ENCODE measurements at regions not wholly inside any gene's neighbourhood (a gene's known extent, or its start where the extent isn't known, plus 50 kb on each side); places are given as distances from the start of the nearest gene placed in this dataset.
"Not testable (repeated sequence)": the region's sequence is repeated elsewhere in the genome, so short reads cannot be mapped to it uniquely, and the experiment has no call there.

GRCh38 chr6:27168108-27168507 lies 79.4 kb upstream of the PRSS16 start:
- DNase-seq: no peak

GRCh38 chr6:27168586-27169443 lies 78.7 kb upstream of the PRSS16 start:
- no peak for DNase-seq

- not testable (repeated sequence) for DNase-seq
Measured at GRCh38 chr6:27172524-27173231, 74.8 kb upstream of the PRSS16 start.

DNA sequence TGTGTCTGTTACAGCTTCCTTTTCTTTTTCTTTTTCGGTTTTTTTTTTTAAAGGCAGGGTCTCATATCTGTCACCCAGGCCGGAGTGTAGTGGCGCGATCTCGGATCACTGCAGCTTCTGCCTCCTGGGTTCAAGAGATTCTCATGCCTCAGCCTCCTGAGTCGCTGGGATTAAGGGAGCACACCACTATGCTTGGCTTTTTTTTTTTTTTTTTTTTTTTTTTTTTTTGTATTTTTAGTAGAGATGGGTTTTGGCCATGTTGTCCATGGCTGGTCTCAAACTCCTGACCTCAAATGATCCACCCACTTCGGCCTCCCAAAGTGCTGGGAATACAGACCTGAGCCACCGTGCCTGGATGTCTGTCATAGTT lies 74.3 kb upstream of the PRSS16 start:
- DNase-seq: not testable (repeated sequence)

- DNase-seq: no peak
Measured at GRCh38 chr6:27174958-27175357, 72.5 kb upstream of the PRSS16 start.

- DNase-seq: no peak
Measured at GRCh38 chr6:27176096-27176495, 71.4 kb upstream of the PRSS16 start.

- peak; percentile 72 for DNase-seq
Measured at GRCh38 chr6:27176523-27177484, 70.7 kb upstream of the PRSS16 start.

GRCh38 chr6:27177485-27178406 lies 69.8 kb upstream of the PRSS16 start:
- DNase-seq: peak; percentile 72

- no peak for DNase-seq
Measured at GRCh38 chr6:27178407-27178730, 69.1 kb upstream of the PRSS16 start.

DNA sequence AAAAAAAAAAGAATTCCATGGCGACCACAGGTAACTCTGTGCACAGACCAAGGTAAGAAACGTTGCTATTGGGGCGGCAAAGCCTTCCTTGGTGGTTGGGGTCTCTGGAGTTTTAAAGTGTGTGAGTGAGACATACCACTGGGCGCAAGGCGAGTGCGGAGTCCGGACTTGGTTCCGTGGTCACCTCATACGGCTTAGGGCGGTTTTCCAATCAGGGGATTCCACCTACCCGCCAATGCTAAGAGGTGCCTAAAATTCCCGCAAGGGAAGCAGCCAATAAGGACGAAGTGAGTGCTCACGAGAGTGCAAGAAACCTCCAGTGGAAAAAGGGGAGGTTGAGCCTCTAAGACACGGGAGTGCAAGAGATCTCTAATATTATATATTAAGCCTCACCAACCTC lies 68.6 kb upstream of the PRSS16 start:
- no peak for DNase-seq

- DNase-seq: no peak
Measured at GRCh38 chr6:27183060-27183832, 64.3 kb upstream of the PRSS16 start.

DNA sequence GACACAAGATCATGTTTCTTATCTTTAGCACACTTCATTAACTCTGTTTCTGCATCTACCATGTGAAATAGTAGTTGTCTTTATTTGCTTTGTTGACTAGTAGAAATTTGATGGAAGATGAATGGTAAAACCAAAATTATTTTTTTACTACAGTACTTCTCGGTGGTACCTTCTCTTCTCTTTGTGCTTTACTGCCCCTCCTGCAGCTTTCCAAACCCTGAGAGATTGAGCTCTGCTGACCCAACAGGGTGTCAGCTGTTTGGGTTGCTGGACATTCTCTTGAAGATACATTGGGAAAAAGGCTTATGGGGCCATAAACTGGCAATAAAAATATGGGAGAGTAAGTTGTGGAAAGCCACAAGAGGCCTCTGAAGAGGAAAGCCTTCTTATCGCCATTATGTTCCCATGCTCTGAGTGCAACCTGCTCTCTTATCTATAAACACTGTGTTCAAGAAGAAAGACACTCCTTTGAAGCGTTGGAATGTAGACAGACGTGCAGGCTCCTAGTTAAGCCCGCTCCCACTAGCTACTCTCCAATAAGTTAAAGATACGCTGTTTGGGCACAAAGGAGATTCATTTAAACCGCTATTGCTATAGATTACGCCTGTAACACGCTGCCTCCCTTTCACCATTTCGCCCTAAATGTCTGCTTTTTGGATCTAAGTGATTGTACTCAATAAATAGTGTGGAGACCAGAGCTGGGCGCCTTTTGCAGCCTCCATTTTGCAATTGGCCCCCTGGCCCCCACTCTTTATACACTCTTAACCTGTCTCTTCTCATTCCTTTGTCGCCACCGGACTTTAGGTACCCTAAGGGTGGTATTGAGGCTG lies 60.1 kb upstream of the PRSS16 start:
- DNase-seq: no peak

- peak; percentile 40 for DNase-seq
Measured at GRCh38 chr6:27188061-27188884, 59.2 kb upstream of the PRSS16 start.

GRCh38 chr6:27188885-27189418 lies 58.5 kb upstream of the PRSS16 start:
- peak; percentile 77 for DNase-seq

GRCh38 chr6:27190126-27190525 lies 57.4 kb upstream of the PRSS16 start:
- DNase-seq: no peak

DNA sequence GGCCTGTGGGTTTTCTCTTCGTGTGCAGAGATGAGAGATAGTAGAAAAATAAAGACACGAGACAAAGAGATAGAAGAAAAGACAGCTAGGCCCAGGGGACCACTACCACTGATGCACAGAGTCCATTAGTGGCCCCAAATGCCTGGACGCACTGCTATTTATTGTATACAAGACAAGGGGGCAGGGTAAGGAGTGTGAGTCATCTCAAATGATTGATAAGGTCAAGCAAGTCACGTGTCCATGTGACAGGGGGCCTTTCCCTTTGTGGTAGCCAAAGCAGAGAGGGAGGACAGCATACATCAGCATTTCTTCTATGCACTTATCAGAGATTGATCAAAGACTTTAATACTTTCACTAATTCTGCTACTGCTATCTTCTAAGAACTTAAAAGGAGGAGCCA lies 53.0 kb upstream of the PRSS16 start:
- DNase-seq: not testable (repeated sequence)

GRCh38 chr6:27195547-27195946 lies 52.0 kb upstream of the PRSS16 start:
- not testable (repeated sequence) for DNase-seq

All from CD4-positive, alpha-beta T cell treated with Interleukin-4 for 4 hours (primary cell).